ENCODE measurements at regions not wholly inside any gene's neighbourhood (a gene's known extent, or its start where the extent isn't known, plus 50 kb on each side); places are given as distances from the start of the nearest gene placed in this dataset.
"Not testable (repeated sequence)": the region's sequence is repeated elsewhere in the genome, so short reads cannot be mapped to it uniquely, and the experiment has no call there.

DNA sequence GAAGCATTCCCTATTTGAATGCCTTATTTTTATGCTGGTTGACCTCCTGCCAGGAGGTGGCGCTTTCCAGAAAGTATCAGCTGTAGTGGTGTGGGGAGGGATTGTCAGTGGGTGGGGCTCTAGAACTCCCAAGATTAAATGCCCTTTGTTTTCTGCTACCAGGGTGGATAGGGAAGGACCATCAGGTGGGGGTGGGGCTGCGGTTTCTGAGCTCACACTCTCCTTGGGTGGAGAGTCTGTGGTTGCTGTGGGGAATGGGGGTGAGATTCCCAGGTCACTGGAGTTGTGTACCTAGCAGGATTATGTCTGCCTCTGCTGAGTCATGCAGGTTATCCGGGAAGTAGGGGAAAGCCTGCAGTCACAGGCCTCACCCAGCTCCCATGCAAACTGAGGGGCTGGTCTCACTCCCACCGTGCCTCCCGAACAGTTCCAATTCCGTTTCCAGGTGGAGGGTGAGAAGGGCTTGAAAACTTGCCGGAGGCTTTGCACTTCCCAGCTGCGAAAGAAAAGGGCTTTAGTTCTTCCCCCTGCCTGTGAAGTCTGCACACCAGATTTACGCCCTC is 68.3 kb downstream of the ALG10B start:
- DNase-seq = no peak

DNA sequence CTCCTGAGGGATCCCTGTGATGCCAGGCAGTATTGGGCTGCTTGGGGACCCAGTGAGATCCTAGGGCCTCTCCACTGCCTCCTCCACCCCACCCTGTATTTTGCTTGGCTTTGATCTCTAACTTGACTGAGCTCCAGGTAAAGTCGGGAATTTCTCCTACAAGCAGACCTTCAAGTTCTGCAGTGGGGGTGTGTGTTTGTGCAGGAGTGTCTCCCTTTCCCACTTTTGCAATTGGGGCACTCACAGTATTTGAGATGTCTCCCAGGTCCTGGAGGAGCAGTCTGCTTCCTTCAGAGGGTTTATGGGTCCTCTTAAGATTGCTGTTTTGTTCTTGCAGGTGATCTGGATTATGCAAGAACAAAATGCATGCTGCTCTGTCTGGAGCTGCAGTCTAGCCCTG is 68.9 kb downstream of the ALG10B start:
- no peak for DNase-seq

DNA sequence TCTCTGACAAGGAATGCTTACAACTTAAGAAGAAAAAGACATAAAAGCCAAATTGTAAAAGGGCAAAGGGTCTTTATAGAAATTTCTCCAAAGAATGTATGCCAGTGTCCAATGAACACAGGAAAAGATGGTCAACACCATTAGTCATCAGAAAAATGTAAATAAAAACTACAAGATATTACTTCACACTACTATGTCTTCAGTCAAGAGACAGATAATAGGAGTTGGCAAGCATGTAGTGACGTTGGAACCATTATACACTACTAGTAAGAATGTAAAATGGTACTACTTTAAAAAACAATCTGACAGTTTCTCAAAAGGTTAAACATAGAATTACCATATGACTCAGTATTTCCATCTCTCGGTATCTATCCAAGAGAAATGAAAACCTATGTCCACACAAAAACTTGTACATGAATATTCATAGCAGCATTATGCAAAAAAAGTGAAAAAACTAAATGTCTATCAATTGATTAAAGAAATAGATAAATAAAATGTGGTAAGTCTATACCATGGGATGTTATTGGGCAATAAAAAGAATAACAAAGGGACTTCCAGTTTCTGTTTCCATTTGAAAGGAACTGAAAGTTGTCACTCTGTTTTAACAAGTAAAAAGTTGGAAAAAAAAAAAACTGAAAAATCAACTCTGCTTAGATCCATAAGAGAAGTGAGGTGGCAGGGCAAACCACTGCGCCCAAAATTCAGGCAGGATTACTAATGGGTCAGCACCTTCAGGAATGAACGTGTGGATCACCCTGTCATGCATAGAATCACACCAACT is 69.8 kb downstream of the ALG10B start:
- no peak for DNase-seq

DNA sequence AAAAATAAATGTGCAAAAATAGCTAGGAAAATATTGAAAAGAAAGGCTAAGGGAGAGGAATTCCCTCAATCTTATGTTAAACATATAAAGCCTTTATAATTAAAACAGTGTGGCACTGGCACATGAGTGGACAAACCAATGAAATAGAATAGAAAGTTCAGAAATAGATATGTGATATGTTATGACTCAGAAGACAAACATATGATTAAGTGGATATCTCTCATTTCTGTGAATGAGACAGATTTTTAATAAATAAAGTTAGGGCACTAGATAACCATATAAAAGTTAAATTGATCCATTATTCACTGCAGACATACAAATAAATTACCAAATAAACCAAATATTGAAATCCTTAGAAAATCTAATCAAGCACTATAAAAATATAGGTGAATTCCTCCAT is 73.0 kb downstream of the ALG10B start:
- no peak for DNase-seq

DNA sequence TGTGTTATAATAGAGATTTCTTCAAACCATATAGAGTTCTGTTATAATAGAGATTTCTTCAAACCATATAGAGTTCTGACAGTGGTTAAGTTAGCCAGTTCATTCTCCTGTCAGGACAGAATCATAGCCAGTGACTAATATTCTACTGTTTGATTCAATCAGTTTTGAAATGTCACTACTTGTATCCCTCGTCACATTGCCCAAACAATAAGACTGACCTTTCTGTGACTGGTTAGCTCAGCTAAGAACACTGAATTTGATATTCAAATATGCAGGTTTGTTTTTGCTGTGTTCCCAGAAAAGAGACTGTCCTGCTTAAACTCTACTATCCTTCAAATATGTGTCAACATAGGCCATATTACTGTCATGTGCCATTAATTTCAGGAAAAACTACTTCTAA is 74.4 kb downstream of the ALG10B start:
- DNase-seq = no peak

DNA sequence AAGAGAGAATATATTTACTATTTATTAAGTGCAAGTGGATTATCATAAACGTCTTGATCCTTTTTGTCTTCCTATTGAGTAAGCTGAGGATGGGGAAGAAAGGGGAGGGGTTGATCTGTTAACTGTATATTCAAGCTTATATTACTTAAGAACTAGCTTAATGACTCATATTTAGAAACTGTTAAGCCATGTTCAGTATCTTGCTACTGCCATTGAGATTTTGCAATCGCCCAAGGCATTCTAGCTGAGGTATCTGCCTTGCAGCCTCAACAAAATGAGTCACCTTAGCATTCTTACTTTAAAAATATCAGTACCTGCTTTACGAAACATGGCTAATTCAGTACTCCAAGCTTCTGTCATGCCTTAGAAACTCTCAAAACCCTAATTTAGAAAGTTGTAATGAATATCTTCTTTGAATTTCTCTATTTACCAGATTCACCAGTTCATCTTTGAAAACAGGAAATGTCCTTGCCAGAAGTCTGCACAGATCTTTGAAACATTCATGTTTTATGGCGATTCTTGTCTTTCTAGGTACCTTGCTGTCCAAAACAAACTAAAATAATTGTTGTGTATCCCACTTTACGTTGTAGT is 76.1 kb downstream of the ALG10B start:
- no peak for DNase-seq

DNA sequence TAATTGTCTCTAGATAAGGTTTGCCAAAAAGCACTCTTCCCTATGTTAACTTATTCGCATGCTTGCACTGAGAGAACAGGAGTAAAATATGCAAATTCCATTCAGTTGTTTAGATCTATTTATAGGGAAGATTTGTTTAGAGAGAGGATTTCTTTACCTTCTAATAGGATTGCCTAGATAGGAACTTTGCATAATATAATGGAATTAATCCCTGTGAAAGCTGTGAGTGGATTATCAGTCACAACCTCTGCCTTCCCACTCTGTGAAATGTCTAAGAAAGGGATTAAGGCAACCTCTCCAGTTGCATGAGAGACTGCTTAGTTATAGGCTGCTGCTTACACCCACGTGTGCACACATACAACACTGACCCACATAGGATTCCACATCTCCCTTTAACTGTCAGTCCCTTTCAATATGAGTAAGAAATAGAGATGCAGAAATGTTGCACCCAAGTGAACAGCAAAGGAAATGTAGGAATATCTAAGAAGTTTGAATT is 83.2 kb downstream of the ALG10B start:
- DNase-seq = no peak

DNA sequence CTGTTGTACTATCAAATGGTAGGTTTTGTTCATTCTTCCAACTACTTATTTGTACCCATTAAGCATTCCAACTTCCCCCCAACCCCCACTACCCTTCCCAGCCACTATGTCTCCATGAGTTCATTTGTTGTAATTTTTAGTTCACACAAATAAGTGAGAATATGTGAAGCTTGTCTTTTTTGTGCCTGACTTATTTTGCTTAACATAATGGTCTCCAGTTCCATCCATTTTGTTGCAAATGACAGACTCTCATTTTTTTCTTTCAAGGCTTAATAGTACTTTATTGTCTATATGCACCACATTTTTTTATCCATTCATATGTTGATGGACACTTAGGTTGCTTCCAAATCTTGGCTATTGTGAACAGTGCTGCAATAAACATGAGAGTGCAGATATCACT is 86.2 kb downstream of the ALG10B start:
- DNase-seq = no peak

DNA sequence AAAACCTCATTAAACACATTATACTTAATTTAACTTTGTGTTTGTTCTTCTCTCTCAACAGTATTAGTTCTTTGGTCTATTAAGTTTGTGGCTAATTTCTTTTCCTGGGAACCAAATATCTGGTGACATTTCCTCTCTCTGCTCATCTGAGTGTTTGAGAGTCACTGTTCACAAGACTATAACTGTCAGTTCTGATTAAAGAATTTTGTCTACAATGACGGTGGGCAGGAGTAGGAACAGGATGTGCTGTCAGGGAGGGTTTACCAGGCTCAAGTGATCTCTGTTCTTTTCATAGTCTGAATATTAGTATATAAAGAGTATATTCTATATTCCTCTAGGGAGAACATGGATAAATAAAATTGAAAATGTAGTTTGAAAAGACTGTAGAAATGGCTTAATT is 92.9 kb downstream of the ALG10B start:
- DNase-seq = no peak

DNA sequence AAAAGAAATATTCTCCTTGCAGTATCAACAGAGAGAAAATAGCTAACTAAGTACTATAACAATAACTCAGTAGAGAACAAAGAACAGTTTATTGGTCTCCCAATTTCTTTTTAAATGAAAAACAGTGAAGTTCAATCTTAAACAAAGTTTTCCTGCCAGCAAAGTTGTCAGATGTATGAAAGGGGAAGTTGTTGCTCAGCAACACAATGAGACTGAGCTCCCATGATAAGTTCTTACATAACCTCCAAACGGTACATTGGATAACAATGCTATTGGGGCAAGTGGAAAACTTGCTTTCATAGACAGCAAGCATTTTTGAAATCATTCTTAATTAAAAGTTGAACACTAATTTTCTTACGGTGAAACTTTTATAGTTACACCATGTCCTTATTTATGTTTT is 94.9 kb downstream of the ALG10B start:
- DNase-seq = peak; percentile 2

DNA sequence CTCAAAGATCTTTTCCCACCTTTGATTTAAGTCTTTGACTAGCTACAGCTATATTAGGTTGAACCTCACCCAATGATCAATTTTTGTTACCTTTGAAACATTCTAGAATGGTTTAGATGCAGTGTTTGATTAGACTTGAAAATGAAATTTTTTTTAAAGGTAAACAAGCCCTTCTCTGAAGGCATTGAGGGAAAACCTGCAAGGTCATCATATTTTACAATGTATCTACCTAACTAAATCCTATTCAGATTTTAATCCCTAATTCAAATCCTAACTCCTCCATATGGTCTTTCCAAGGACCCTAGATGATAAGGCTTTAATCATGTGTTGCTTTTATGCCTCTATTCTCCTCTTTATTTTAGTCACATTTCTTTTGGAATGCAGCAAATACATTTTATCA is 95.4 kb downstream of the ALG10B start:
- no peak for DNase-seq

DNA sequence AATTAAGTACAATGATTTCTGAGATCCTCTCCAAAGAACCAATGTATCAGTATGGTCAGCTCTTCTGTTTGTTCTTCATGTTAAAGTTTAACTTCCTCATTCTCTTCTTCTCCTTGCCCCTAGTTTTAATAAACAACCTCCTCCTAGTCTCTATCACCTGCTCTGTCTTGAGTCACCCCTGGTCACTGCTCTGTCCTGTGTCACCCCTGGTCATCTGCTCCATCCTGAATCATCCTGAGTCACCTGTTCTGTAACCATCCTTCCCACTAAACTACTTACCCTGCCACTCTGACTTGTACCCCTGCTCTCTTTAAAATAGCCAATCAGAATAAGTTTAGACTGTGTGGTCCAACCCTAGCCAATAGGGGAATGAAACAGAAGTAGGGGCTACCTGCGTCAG is 100.5 kb downstream of the ALG10B start:
- no peak for DNase-seq

DNA sequence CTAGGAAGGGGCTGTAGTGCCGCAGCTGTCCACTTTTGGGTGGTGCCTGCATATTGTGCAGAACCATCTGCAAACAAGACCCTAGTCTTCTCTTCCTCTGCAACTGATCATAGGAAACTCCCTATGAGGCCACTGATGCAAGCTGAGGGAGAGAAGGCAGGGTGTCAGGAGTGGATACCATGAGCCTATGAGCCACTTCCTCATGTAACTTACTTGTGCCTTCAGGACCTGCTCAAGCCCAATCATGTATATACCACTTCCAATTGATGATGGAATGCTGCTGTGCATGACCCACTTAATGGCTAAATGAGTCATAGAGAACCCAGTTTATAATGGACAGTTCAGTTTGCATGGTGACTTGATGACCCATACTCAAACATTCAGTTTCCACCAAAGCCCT is 107.9 kb downstream of the ALG10B start:
- no peak for DNase-seq

DNA sequence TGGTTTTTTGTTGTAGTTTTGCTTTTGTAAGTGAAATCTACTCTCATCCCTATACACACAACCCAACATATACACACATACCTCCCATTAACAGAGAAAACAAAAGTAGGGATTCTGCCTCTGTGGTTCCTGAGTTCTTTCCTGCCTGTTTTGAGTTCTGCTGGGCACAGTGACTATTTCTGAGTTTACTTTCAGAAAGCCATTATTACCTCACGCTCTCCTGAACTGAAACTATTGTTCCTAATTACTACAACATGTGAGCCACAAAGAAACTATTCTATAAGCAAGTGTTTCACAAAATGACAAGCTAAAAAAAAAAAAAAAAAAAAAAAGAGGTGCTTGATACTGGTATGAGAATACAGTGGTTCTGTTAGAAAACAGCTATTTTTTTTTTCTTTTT is 110.9 kb downstream of the ALG10B start:
- no peak for DNase-seq

DNA sequence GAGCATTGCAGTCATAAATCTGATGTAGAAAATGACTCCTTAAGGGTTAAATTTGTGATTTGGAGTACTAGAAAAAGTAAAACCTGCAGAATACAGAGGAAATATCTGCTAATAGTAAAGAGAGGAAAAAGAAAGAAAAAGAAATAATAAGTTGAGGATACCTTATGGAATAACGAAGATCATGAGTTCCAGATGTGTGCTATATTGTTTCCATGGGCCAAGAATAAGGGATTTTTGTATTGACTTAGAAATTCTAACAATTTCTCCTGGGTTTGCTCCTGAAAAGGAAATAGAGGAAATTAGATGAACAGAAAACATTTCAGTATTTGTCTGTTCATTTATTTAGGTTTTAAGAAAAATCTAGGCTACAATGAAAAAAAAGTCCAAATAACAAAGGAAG is 115.3 kb downstream of the ALG10B start:
- DNase-seq = no peak

DNA sequence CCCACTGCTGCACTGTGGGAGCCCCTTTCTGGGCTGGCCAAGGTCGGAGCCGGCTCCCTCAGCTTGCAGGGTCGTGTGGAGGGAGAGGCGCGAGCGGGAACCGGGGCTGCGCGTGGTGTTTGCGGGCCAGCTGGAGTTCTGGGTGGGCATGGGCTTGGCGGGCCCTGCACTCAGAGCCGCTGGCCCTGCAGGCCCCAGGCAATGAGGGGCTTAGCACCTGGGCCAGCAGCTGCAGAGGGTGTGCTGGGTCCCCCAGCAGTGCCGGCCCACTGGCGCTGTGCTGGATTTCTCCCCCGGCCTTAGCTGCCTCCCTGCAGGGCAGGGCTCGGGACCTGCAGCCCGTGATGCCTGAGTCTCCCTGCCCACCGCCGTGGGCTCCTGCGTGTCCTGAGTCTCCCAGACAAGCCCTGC is 125.3 kb downstream of the ALG10B start:
- DNase-seq = not testable (repeated sequence)

DNA sequence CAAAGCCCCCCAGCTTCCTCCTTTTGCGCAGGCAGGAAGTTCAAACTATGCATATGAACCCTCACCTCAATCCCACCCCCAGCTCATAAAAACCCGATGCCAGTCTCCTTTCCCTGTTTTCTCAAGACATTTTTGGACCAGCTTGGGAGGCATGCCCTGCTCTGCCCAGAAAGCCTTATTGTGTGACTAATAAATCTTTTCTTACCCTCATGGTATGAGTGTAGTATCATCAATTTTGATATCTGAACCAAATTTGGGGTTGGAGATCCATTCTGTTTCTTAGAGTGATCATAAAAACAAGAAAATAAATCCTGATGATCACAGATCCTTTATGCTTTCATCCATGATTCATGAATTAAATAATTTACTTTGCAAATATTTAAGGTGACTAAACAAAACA is 128.5 kb downstream of the ALG10B start:
- DNase-seq = no peak

DNA sequence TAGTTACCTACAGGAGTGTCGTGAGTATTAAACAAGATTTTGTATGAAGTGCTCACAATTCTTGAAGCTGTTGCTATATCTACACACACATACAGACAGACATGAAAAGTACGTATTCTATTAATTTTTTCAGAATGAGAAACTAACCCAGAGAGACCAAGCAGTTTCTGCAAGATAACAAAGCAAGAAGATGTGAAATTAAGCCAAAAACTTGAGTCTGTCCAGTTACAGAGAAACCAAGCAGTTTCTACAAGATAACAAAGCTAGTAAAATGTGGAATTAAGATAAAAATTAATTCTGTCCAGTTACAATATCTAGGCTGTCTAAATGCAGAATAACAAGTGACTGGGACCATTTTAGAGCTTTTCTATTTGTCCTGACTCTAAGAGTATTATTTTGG is 132.4 kb downstream of the ALG10B start:
- DNase-seq = no peak

DNA sequence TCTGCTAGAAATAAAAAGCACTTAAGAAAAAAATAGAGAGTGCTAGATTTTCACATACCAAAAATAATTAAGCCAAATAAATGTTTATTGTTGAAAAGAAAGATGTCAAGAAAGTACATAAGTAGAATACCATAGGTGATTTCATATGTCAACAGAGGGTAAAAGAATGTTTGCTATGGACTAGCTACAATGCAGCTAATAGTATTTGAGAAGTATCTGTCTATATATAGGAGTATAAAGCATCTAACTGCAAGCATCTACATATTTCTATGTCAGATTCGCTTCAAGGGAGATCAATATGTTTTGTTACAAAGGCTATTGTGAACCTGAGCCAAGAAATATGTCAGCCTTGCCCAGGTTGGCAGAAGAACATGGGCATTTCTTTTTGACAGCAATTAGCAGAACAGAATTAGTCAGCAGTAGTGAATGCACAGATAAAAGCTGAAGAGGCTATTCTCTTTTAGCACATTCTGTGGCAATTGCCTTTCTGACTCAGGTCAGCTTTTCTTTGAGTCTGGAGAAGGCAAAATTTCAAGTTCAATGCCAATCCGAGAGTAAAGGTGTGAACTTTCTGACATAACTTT is 140.1 kb downstream of the ALG10B start:
- DNase-seq = no peak

DNA sequence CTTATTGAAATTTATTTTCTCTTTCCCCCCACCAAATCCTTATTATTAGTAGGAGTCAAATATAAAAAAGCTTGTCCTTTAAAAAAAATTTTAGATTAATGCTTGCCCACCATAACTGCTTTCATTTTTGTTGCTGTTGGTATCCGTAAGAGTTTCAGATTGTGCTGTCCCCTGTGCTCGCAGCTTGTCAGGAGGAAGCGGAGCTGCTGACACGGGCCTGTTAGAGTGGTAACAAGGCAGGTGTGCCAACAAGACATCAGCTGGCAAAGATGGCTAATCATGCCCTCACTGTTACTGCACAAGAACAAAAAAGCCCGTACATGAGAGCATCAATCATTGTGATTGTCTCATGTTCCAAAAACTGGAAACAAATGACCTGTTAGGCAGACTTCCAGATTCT is 148.4 kb downstream of the ALG10B start:
- DNase-seq = no peak

DNA sequence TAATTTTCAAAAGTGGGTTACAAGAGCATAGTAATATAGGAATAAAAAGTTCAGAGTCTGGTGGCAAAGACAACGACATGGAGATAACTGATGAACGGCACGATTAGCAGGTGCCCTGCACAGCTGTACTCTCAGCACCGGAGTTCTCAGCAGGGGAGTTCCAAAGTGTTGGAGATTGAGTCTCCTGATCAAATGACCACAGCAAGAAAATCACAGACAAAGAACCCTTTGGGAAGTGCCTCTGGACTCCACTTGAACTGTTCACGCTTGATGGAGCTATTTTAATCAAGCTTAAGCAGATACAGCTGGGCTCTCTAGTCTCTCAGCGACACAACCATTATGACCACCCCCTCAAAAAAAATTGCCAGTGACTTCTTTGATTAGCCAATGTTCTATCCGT is 153.1 kb downstream of the ALG10B start:
- no peak for DNase-seq

DNA sequence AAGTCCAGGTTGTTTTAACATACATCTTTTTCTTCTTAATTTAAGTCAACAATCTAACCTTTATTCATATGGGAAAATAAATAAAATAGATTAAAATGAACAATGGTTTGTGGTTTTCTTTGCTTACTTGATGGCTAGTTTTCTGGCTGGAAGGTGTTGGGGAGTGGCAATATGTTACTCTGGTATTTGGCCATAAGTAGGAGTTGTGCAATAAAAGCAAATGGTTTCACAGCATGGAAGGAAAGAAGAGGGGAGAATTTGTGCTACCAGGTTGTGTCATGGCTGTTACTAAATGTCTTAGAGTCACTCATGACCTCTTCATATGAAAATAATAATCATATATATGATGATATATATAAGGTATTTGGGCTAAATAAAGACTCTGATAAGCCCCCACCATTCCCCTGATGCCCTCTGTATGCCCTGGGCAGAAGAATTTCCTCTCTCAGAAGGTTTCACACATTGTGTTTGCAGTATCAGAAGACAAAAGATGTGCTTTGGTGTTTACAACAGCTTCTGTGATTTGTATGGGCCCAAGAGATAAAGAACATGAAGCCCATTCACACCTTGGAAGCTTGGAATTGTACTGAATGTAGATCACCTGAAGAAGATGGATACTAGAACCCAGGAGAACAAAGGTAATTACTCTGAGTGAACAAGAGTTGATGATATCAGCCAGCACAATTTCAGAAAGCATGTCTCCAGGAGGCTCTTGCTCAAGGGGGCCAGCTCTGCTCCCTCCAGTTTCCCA is 160.9 kb downstream of the ALG10B start:
- DNase-seq = no peak

DNA sequence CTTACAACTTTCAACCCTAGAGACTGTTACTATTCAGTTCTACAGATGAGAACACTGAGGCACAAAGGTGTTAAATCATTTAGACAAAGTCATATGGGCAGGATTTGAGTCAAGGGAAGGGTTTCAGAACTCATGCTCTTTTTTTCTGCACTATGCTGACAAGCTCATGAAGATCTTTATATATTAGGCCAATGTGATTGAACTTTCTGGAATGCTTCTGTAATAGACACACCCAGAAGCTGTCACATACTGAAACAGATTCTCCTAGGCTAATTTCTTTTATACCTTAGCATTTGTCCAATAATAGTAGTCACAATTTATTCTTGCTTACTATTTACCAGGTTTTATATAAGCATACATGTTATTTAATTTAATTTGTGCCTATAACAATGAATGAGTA is 164.0 kb downstream of the ALG10B start:
- DNase-seq = no peak

All from CD4-positive, alpha-beta T cell treated with Interleukin-10 for 1 hour (primary cell).